ENCODE measurements at regions not wholly inside any gene's neighbourhood (a gene's known extent, or its start where the extent isn't known, plus 50 kb on each side); places are given as distances from the start of the nearest gene placed in this dataset.
"Not testable (repeated sequence)": the region's sequence is repeated elsewhere in the genome, so short reads cannot be mapped to it uniquely, and the experiment has no call there.

DNA sequence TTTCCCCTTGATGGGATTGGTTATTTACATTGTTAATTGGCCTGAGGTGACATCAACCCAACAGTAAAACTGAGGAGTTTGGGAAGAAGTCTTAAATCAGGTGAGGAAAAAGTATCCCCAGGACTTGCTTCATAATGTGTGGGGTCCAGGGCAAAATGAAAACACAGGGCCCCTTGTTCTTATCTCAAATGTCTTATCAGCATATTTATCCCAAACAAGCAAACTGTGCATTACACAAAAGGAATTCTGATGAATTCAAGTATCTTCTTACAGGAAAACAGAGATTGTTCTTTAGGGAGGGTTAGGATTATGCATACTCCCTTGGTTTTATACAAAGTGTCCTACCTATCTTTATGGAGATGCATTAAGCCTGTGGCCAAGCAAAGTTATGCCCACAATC, 178.4 kb downstream of the SPTSSA start:
- TF ChIP-seq, protein P1, sequence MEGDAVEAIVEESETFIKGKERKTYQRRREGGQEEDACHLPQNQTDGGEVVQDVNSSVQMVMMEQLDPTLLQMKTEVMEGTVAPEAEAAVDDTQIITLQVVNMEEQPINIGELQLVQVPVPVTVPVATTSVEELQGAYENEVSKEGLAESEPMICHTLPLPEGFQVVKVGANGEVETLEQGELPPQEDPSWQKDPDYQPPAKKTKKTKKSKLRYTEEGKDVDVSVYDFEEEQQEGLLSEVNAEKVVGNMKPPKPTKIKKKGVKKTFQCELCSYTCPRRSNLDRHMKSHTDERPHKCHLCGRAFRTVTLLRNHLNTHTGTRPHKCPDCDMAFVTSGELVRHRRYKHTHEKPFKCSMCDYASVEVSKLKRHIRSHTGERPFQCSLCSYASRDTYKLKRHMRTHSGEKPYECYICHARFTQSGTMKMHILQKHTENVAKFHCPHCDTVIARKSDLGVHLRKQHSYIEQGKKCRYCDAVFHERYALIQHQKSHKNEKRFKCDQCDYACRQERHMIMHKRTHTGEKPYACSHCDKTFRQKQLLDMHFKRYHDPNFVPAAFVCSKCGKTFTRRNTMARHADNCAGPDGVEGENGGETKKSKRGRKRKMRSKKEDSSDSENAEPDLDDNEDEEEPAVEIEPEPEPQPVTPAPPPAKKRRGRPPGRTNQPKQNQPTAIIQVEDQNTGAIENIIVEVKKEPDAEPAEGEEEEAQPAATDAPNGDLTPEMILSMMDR (IDR thresholded peaks at IDR 0.05), result no peak
- Mint-ChIP-seq H3K27me3 (ENCODE audit: unreplicated experiment) (no peaks in the 10 kb centered on the region), H3K4me3 (ENCODE audit: unreplicated experiment) (no peak overlapping the region), H3K9me3 (ENCODE audit: unreplicated experiment) (no peaks in the 10 kb centered on the region), H3K36me3 (ENCODE audit: unreplicated experiment) (no peaks in the 10 kb centered on the region), H3K4me1 (ENCODE audit: unreplicated experiment) (no peaks in the 10 kb centered on the region), H3K27ac (ENCODE audit: unreplicated experiment) (no peak overlapping the region)
- no peak for DNase-seq (ENCODE audit: extremely low spot score, unreplicated experiment)

DNA sequence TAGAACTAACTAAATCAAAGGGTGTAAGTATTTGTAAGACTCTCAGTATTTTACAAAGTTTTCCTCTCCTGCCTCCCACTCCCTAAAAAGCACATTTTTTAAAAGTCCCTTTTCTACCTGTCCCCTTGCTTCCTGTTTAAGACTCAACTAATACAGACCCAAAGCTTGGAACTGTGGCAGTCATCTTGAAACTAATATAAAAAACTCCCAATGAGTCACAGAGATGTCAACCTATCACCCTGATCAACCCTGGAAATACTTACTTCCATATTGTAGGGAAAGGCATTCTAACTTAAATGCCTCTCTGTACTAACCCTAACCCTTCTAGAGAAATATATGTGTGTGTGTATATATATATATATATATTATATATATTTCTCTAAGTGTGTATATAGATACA, 184.8 kb downstream of the SPTSSA start:
- H3K36me3 Mint-ChIP-seq (ENCODE audit: unreplicated experiment), result no peaks in the 10 kb centered on the region
- no peaks in the 10 kb centered on the region for H3K4me1 Mint-ChIP-seq (ENCODE audit: unreplicated experiment)
- H3K27ac Mint-ChIP-seq (ENCODE audit: unreplicated experiment), result no peak overlapping the region
- TF ChIP-seq, protein P1 (IDR thresholded peaks at IDR 0.05), result no peak
- no peak overlapping the region for H3K4me3 Mint-ChIP-seq (ENCODE audit: unreplicated experiment)
- DNase-seq (ENCODE audit: extremely low spot score, unreplicated experiment), result no peak
- peaks cover 11% of the 10 kb centered on the region for H3K27me3 Mint-ChIP-seq (ENCODE audit: unreplicated experiment)
- no peaks in the 10 kb centered on the region for H3K9me3 Mint-ChIP-seq (ENCODE audit: unreplicated experiment)

DNA sequence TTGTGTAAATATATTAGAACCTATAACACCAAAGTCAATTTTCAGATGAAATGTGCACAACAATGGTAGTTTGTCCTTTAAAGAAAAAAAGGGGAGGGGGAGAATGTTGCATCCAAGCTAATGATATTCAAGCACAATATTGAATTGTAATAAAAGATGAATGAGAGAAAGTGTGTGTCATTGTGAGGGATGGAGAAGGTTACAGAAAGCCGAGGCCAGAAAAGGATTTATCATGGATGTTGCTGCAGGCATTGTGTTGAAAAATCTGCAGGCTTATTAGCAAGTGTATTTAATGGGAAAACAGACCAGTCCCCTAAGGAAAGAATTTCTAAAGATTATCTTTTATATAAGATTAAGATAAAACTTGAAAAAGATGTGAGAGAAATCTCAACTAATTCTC, 186.5 kb downstream of the SPTSSA start:
- H3K4me1 Mint-ChIP-seq (ENCODE audit: unreplicated experiment), result no peaks in the 10 kb centered on the region
- no peaks in the 10 kb centered on the region for H3K9me3 Mint-ChIP-seq (ENCODE audit: unreplicated experiment)
- no peak overlapping the region for H3K4me3 Mint-ChIP-seq (ENCODE audit: unreplicated experiment)
- TF ChIP-seq, protein P1 (IDR thresholded peaks at IDR 0.05), result no peak
- DNase-seq (ENCODE audit: extremely low spot score, unreplicated experiment), result no peak
- H3K27me3 Mint-ChIP-seq (ENCODE audit: unreplicated experiment), result peaks cover 22% of the 10 kb centered on the region
- H3K36me3 Mint-ChIP-seq (ENCODE audit: unreplicated experiment), result no peaks in the 10 kb centered on the region
- H3K27ac Mint-ChIP-seq (ENCODE audit: unreplicated experiment), result no peak overlapping the region

DNA sequence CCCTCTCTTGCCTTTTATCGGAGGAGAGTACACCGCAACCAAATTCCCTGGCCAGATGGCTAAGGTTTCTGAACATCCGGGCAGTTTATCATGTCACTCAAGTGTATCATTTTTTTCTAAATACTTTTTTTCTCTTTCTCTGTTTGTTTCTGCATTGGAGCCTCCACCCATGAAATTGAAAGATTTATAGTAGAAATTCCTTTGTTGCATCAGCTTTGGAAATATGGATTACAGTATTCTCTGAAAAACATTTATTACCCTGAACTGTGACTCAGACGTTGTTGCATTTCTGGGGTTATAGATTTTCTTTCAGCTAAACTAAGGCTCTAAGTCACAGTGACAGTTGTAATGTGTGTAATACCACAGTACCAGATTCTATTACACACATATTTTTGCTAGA, 187.0 kb downstream of the SPTSSA start:
- Mint-ChIP-seq H3K4me1 (ENCODE audit: unreplicated experiment) (no peaks in the 10 kb centered on the region), H3K27me3 (ENCODE audit: unreplicated experiment) (peaks cover 26% of the 10 kb centered on the region), H3K4me3 (ENCODE audit: unreplicated experiment) (no peak overlapping the region), H3K27ac (ENCODE audit: unreplicated experiment) (no peak overlapping the region), H3K36me3 (ENCODE audit: unreplicated experiment) (no peaks in the 10 kb centered on the region), H3K9me3 (ENCODE audit: unreplicated experiment) (no peaks in the 10 kb centered on the region)
- DNase-seq (ENCODE audit: extremely low spot score, unreplicated experiment), result no peak
- TF ChIP-seq, protein P1 (IDR thresholded peaks at IDR 0.05), result no peak

DNA sequence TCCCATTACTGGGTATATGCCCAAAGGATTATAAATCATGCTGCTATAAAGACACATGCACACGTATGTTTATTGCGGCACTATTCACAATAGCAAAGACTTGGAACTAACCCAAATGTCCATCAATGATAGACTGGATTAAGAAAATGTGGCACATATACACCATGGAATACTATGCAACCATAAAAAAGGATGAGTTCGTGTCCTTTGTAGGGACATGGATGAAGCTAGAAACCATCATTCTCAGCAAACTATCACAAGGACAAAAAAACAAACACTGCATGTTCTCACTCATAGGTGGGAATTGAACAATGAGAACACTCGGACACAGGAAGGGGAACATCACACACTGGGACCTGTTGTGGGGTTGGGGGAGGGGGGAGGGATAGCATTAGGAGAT, 188.3 kb downstream of the SPTSSA start:
- H3K27me3 Mint-ChIP-seq (ENCODE audit: unreplicated experiment), result peaks cover 32% of the 10 kb centered on the region
- DNase-seq (ENCODE audit: extremely low spot score, unreplicated experiment); H3K36me3 Mint-ChIP-seq (ENCODE audit: unreplicated experiment); H3K9me3 Mint-ChIP-seq (ENCODE audit: unreplicated experiment); H3K27ac Mint-ChIP-seq (ENCODE audit: unreplicated experiment); H3K4me3 Mint-ChIP-seq (ENCODE audit: unreplicated experiment); H3K4me1 Mint-ChIP-seq (ENCODE audit: unreplicated experiment): not testable (repeated sequence)

DNA sequence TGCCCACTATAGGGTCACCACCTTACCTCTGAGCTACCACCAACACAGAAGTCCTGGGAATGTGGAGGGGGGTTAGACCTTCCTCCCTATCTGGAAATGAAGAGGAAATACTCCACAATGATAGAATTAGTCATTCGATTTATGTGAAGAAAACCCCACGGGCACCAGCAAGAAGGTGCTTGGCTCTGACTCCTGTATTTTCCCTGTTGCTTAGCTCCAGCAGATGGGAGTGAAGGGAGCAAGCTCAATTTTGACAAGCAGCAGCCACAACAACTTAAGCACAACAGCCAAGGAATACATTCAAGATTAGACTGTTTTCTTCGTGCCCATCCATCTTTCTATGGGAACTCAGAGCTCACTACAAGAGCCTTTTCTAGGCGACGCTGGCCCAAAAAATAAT, 191.7 kb downstream of the SPTSSA start:
- Mint-ChIP-seq H3K27me3 (ENCODE audit: unreplicated experiment) (peaks cover 25% of the 10 kb centered on the region), H3K27ac (ENCODE audit: unreplicated experiment) (no peak overlapping the region), H3K9me3 (ENCODE audit: unreplicated experiment) (no peaks in the 10 kb centered on the region), H3K36me3 (ENCODE audit: unreplicated experiment) (no peaks in the 10 kb centered on the region), H3K4me3 (ENCODE audit: unreplicated experiment) (no peak overlapping the region), H3K4me1 (ENCODE audit: unreplicated experiment) (no peaks in the 10 kb centered on the region)
- TF ChIP-seq, protein P1 (IDR thresholded peaks at IDR 0.05), result no peak
- DNase-seq (ENCODE audit: extremely low spot score, unreplicated experiment), result no peak
